ENCODE measurements at regions not wholly inside any gene's neighbourhood (a gene's known extent, or its start where the extent isn't known, plus 50 kb on each side); places are given as distances from the start of the nearest gene placed in this dataset.

GRCh38 chr6:48775157-48775556 is 664.2 kb upstream of the PTCHD4 start:
- TF ChIP-seq CTCF (IDR thresholded peaks at IDR 0.05): no peak
- no peak overlapping the region for H3K27ac Mint-ChIP-seq
- H3K27me3 Mint-ChIP-seq: no peaks in the 10 kb centered on the region
- peaks cover 2% of the 10 kb centered on the region for H3K9me3 Mint-ChIP-seq
- H3K4me3 Mint-ChIP-seq: no peak overlapping the region
- H3K36me3 Mint-ChIP-seq (ENCODE audit: low read depth): no peaks in the 10 kb centered on the region
- intact Hi-C loops (cut with micrococcal nuclease): no loop called here
- no peaks in the 10 kb centered on the region for H3K4me1 Mint-ChIP-seq (ENCODE audit: low read depth)
- DNase-seq: no peak
- ChIA-PET POLR2A (no interaction called here), CTCF (no interaction called here)
- no peak for ATAC-seq

GRCh38 chr6:48774276-48774675 is 663.3 kb upstream of the PTCHD4 start:
- no peaks in the 10 kb centered on the region for H3K36me3 Mint-ChIP-seq (ENCODE audit: low read depth)
- ChIA-PET POLR2A (no interaction called here), CTCF (no interaction called here)
- no peak for DNase-seq
- no peaks in the 10 kb centered on the region for H3K27me3 Mint-ChIP-seq
- no peaks in the 10 kb centered on the region for H3K4me1 Mint-ChIP-seq (ENCODE audit: low read depth)
- H3K4me3 Mint-ChIP-seq: no peak overlapping the region
- peaks cover under 1% of the 10 kb centered on the region for H3K9me3 Mint-ChIP-seq
- TF ChIP-seq CTCF (IDR thresholded peaks at IDR 0.05): no peak
- ATAC-seq: no peak
- H3K27ac Mint-ChIP-seq: no peak overlapping the region
- intact Hi-C loops (cut with micrococcal nuclease): no loop called here

- H3K4me1 Mint-ChIP-seq (ENCODE audit: low read depth): no peaks in the 10 kb centered on the region
- DNase-seq (no peak), ATAC-seq (no peak)
- no peaks in the 10 kb centered on the region for H3K36me3 Mint-ChIP-seq (ENCODE audit: low read depth)
- ChIA-PET CTCF (interaction anchor here (1.2 kb wide), 1 partner anchor 978 kb away, joined by 6 read pairs; no protein-coding TSS in a partner anchor), POLR2A (no interaction called here)
- intact Hi-C loops (cut with micrococcal nuclease): no loop called here
- no peaks in the 10 kb centered on the region for H3K27me3 Mint-ChIP-seq
- TF ChIP-seq CTCF (IDR thresholded peaks at IDR 0.05): no peak
- H3K9me3 Mint-ChIP-seq: no peaks in the 10 kb centered on the region
- H3K4me3 Mint-ChIP-seq: no peak overlapping the region
- H3K27ac Mint-ChIP-seq: no peak overlapping the region
Observed at GRCh38 chr6:48766349-48766748, 655.4 kb upstream of the PTCHD4 start.

GRCh38 chr6:48765352-48765961 is 654.5 kb upstream of the PTCHD4 start:
- intact Hi-C loops (cut with micrococcal nuclease): no loop called here
- H3K4me1 Mint-ChIP-seq (ENCODE audit: low read depth): no peaks in the 10 kb centered on the region
- POLR2A ChIA-PET: no interaction called here
- H3K9me3 Mint-ChIP-seq: no peaks in the 10 kb centered on the region
- H3K4me3 Mint-ChIP-seq: no peak overlapping the region
- no peak overlapping the region for H3K27ac Mint-ChIP-seq
- no peaks in the 10 kb centered on the region for H3K27me3 Mint-ChIP-seq
- ATAC-seq (no peak), DNase-seq (peak; percentile 3)
- no peaks in the 10 kb centered on the region for H3K36me3 Mint-ChIP-seq (ENCODE audit: low read depth)
- CTCF ChIA-PET: interaction anchor here (1.2 kb wide), 1 partner anchor 978 kb away, joined by 6 read pairs; no protein-coding TSS in a partner anchor
- TF ChIP-seq CTCF (IDR thresholded peaks at IDR 0.05): peak; percentile 42

GRCh38 chr6:48764286-48765044 is 653.5 kb upstream of the PTCHD4 start:
- Mint-ChIP-seq H3K9me3 (no peaks in the 10 kb centered on the region), H3K4me3 (no peak overlapping the region), H3K27ac (no peak overlapping the region), H3K4me1 (ENCODE audit: low read depth) (no peaks in the 10 kb centered on the region), H3K36me3 (ENCODE audit: low read depth) (no peaks in the 10 kb centered on the region), H3K27me3 (no peaks in the 10 kb centered on the region)
- no peak for DNase-seq
- ATAC-seq: no peak
- no peak for TF ChIP-seq CTCF (IDR thresholded peaks at IDR 0.05)
- ChIA-PET POLR2A (no interaction called here), CTCF (no interaction called here)
- intact Hi-C loops (cut with micrococcal nuclease): no loop called here
